ENCODE measurements at regions not wholly inside any gene's neighbourhood (a gene's known extent, or its start where the extent isn't known, plus 50 kb on each side); places are given as distances from the start of the nearest gene placed in this dataset.

- Histone ChIP-seq H3K9me3 (ENCODE audit: insufficient read depth, low read length) (no peaks in the 10 kb centered on the region), H3K9ac (ENCODE audit: low read length) (no peak overlapping the region), H3K9me2 (replicated peaks; ENCODE audit: insufficient read depth, low read length) (no peaks in the 10 kb centered on the region), H3K4me3 (ENCODE audit: insufficient read depth, low read length, poor library complexity, severe bottlenecking) (no peak overlapping the region), H3K27ac (ENCODE audit: low read depth, low read length) (no peak overlapping the region), H2AFZ (ENCODE audit: low read depth, low read length, severe bottlenecking) (no peak overlapping the region), H4K20me1 (ENCODE audit: low read depth, low read length) (no peaks in the 10 kb centered on the region), H3K79me2 (ENCODE audit: insufficient read depth, low read length) (no peaks in the 10 kb centered on the region), H3K36me3 (ENCODE audit: low read length) (no peaks in the 10 kb centered on the region), H3K4me2 (ENCODE audit: low read depth, low read length, poor library complexity, severe bottlenecking) (no peak overlapping the region), H3K27me3 (ENCODE audit: low read length) (no peaks in the 10 kb centered on the region), H3F3A (ENCODE audit: insufficient read depth) (no peaks in the 10 kb centered on the region)
- TF ChIP-seq, protein P1, sequence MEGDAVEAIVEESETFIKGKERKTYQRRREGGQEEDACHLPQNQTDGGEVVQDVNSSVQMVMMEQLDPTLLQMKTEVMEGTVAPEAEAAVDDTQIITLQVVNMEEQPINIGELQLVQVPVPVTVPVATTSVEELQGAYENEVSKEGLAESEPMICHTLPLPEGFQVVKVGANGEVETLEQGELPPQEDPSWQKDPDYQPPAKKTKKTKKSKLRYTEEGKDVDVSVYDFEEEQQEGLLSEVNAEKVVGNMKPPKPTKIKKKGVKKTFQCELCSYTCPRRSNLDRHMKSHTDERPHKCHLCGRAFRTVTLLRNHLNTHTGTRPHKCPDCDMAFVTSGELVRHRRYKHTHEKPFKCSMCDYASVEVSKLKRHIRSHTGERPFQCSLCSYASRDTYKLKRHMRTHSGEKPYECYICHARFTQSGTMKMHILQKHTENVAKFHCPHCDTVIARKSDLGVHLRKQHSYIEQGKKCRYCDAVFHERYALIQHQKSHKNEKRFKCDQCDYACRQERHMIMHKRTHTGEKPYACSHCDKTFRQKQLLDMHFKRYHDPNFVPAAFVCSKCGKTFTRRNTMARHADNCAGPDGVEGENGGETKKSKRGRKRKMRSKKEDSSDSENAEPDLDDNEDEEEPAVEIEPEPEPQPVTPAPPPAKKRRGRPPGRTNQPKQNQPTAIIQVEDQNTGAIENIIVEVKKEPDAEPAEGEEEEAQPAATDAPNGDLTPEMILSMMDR (IDR thresholded peaks at IDR 0.05; ENCODE audit: insufficient read depth, low read length, poor library complexity, severe bottlenecking) = no peak
- TF ChIP-seq EZH2phosphoT487 (conservative IDR thresholded peaks at IDR 0.05; ENCODE audit: low read length) = no peak
These were observed 313.6 kb upstream of the CD180 start for GRCh38 chr5:67510204-67510603.

DNA sequence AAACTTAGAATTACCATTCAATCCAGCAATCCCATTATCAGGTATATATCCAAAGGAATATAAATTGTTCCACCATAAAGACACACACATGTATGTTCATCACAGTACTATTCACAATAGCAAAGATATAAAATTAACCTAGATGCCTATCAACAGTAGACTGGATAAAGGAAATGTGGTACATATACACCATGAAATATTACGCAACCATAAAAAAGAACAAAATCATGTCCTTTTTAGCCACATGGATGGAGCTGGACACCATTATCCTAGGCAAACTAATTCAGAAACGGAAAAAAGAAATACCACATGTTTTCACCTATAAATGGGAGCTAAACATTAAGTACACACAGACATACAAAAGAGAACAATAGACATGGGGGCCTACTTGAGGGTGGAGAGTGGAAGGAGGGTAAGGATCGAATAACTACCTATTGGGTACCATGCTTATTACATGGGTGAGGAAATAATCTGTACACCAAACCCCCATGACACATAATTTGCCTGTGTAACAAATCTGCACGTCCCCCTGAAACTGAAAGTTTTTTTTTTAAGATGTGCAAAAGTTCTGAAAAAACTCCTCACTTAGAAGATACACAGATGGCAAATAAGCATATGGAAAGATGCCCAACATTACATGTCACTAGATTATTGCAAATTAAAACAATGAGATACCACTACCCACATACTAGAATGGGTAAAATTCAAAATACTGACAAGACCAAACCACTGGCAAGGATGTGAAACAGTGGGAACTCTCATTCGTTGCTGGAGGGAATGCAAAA lies 313.0 kb upstream of the CD180 start:
- no peak overlapping the region for H3K4me2 ChIP-seq (ENCODE audit: low read depth, low read length, poor library complexity, severe bottlenecking)
- no peaks in the 10 kb centered on the region for H3K27me3 ChIP-seq (ENCODE audit: low read length)
- H3K79me2 ChIP-seq (ENCODE audit: insufficient read depth, low read length) = no peaks in the 10 kb centered on the region
- H3K9ac ChIP-seq (ENCODE audit: low read length) = no peak overlapping the region
- H3K9me3 ChIP-seq (ENCODE audit: insufficient read depth, low read length) = no peaks in the 10 kb centered on the region
- no peaks in the 10 kb centered on the region for H3K9me2 ChIP-seq (replicated peaks; ENCODE audit: insufficient read depth, low read length)
- H3K36me3 ChIP-seq (ENCODE audit: low read length) = no peaks in the 10 kb centered on the region
- no peak overlapping the region for H3K27ac ChIP-seq (ENCODE audit: low read depth, low read length)
- H3K4me3 ChIP-seq (ENCODE audit: insufficient read depth, low read length, poor library complexity, severe bottlenecking) = no peak overlapping the region
- H4K20me1 ChIP-seq (ENCODE audit: low read depth, low read length) = no peaks in the 10 kb centered on the region
- H2AFZ ChIP-seq (ENCODE audit: low read depth, low read length, severe bottlenecking) = no peak overlapping the region
- no peaks in the 10 kb centered on the region for H3F3A ChIP-seq (ENCODE audit: insufficient read depth)
- TF ChIP-seq EZH2phosphoT487 (conservative IDR thresholded peaks at IDR 0.05; ENCODE audit: low read length) = no peak

DNA sequence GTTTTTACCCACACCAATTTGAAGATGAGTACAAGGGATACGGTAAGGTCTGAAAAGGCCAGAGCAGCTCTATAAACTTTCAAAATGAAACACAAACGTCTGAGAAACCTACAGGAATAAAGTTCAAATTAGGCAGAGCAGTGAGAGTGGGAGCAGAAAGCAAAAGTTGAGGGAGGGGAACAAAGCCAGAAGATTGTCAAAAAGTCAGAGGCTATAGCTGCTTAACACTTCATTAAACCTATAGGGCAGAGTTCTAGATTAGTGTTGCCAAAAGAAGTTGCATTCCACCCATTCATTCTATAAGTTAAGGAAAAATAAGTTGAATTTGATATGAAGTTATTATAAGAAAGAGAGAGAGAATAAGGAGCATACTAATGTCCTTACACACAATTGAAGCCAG lies 309.6 kb upstream of the CD180 start:
- Histone ChIP-seq H3K27me3 (ENCODE audit: low read length) (no peaks in the 10 kb centered on the region), H2AFZ (ENCODE audit: low read depth, low read length, severe bottlenecking) (no peak overlapping the region), H3F3A (ENCODE audit: insufficient read depth) (no peaks in the 10 kb centered on the region), H3K4me2 (ENCODE audit: low read depth, low read length, poor library complexity, severe bottlenecking) (no peak overlapping the region), H3K9me3 (ENCODE audit: insufficient read depth, low read length) (no peaks in the 10 kb centered on the region), H3K9me2 (replicated peaks; ENCODE audit: insufficient read depth, low read length) (no peaks in the 10 kb centered on the region), H4K20me1 (ENCODE audit: low read depth, low read length) (no peaks in the 10 kb centered on the region; the same call in 1 of the 2 replicates), H3K79me2 (ENCODE audit: insufficient read depth, low read length) (no peaks in the 10 kb centered on the region), H3K4me3 (ENCODE audit: insufficient read depth, low read length, poor library complexity, severe bottlenecking) (no peak overlapping the region), H3K9ac (ENCODE audit: low read length) (no peak overlapping the region), H3K36me3 (ENCODE audit: low read length) (no peaks in the 10 kb centered on the region), H3K27ac (ENCODE audit: low read depth, low read length) (no peak overlapping the region)
- no peak for TF ChIP-seq EZH2phosphoT487 (conservative IDR thresholded peaks at IDR 0.05; ENCODE audit: low read length)

- H3K9me2 ChIP-seq (replicated peaks; ENCODE audit: insufficient read depth, low read length) = no peaks in the 10 kb centered on the region
- H3K27ac ChIP-seq (ENCODE audit: low read depth, low read length) = no peak overlapping the region
- H3F3A ChIP-seq (ENCODE audit: insufficient read depth) = no peaks in the 10 kb centered on the region
- H3K4me2 ChIP-seq (ENCODE audit: low read depth, low read length, poor library complexity, severe bottlenecking) = no peak overlapping the region
- TF ChIP-seq EZH2phosphoT487 (conservative IDR thresholded peaks at IDR 0.05; ENCODE audit: low read length) = no peak
- TF ChIP-seq, protein P1 (IDR thresholded peaks at IDR 0.05; ENCODE audit: insufficient read depth, low read length, poor library complexity, severe bottlenecking) = no peak
- no peaks in the 10 kb centered on the region; the same call in 1 of the 2 replicates for H4K20me1 ChIP-seq (ENCODE audit: low read depth, low read length)
- no peaks in the 10 kb centered on the region for H3K9me3 ChIP-seq (ENCODE audit: insufficient read depth, low read length)
- no peak overlapping the region for H2AFZ ChIP-seq (ENCODE audit: low read depth, low read length, severe bottlenecking)
- H3K79me2 ChIP-seq (ENCODE audit: insufficient read depth, low read length) = no peaks in the 10 kb centered on the region
- no peak overlapping the region for H3K9ac ChIP-seq (ENCODE audit: low read length)
- no peaks in the 10 kb centered on the region for H3K36me3 ChIP-seq (ENCODE audit: low read length)
- no peaks in the 10 kb centered on the region for H3K27me3 ChIP-seq (ENCODE audit: low read length)
- no peak overlapping the region for H3K4me3 ChIP-seq (ENCODE audit: insufficient read depth, low read length, poor library complexity, severe bottlenecking)
These were observed 306.4 kb upstream of the CD180 start for GRCh38 chr5:67502951-67503350.
